ENCODE measurements at regions not wholly inside any gene's neighbourhood (a gene's known extent, or its start where the extent isn't known, plus 50 kb on each side); places are given as distances from the start of the nearest gene placed in this dataset.

- peaks cover 8% of the 10 kb centered on the region for H3K27me3 Mint-ChIP-seq (ENCODE audit: insufficient read depth, low read depth, poor library complexity)
- H3K4me3 Mint-ChIP-seq: no peak overlapping the region
- H3K4me1 ChIP-seq (ENCODE audit: insufficient read depth): no peaks in the 10 kb centered on the region
- H4K20me1 ChIP-seq (replicated peaks; ENCODE audit: insufficient read depth): no peaks in the 10 kb centered on the region
- DNase-seq (ENCODE audit: low spot score) (no peak), ATAC-seq (no peak)
- no peak overlapping the region for H3K4me2 ChIP-seq
- no peak overlapping the region for H3K4me3 ChIP-seq
- H3K9me2 ChIP-seq (ENCODE audit: insufficient read depth): no peaks in the 10 kb centered on the region
- H3K27ac ChIP-seq (ENCODE audit: low read depth): no peak overlapping the region
- H3K79me2 ChIP-seq (replicated peaks; ENCODE audit: insufficient read depth): no peaks in the 10 kb centered on the region
- H3K4me1 Mint-ChIP-seq: peaks cover 7% of the 10 kb centered on the region
- H3K9me3 Mint-ChIP-seq: peaks cover 4% of the 10 kb centered on the region; the same call in 2 of the 3 replicates
- no peaks in the 10 kb centered on the region for H3K36me3 Mint-ChIP-seq (ENCODE audit: low read depth)
- no peak overlapping the region for H2AFZ ChIP-seq
- H3K27me3 ChIP-seq (ENCODE audit: insufficient read depth): no peaks in the 10 kb centered on the region
- H3F3A ChIP-seq (replicated peaks; ENCODE audit: low read depth): no peaks in the 10 kb centered on the region
- TF ChIP-seq CTCF (conservative IDR thresholded peaks at IDR 0.05; ENCODE audit: low read depth in 2 of 2): no peak
- no peak for TF ChIP-seq ZNF331 (CRISPR knock-in tag; IDR thresholded peaks at IDR 0.05; ENCODE audit: low read depth)
- no peak for TF ChIP-seq NANOG (IDR thresholded peaks at IDR 0.05; ENCODE audit: borderline replicate concordance)
- TF ChIP-seq ZNF114 (CRISPR knock-in tag; IDR thresholded peaks at IDR 0.05): no peak
- TF ChIP-seq ZNF462 (CRISPR knock-in tag; IDR thresholded peaks at IDR 0.05): no peak
- no peak for TF ChIP-seq POLR2AphosphoS5 (IDR thresholded peaks at IDR 0.05; ENCODE audit: low read depth)
- TF ChIP-seq EZH2phosphoT487 (IDR thresholded peaks at IDR 0.05; ENCODE audit: unreplicated experiment): no peak
- TF ChIP-seq CREB1 (CRISPR knock-in tag; IDR thresholded peaks at IDR 0.05; ENCODE audit: low read depth): no peak
- no peak for TF ChIP-seq EZH2 (IDR thresholded peaks at IDR 0.05; ENCODE audit: low read depth, unreplicated experiment)
- TF ChIP-seq REST (IDR thresholded peaks at IDR 0.05; ENCODE audit: unreplicated experiment): no peak
- TF ChIP-seq JUNB (IDR thresholded peaks at IDR 0.05; ENCODE audit: unreplicated experiment): no peak
- no peak for TF ChIP-seq STAT1 (IDR thresholded peaks at IDR 0.05; ENCODE audit: unreplicated experiment)
- no peak for TF ChIP-seq ETS1 (IDR thresholded peaks at IDR 0.05)
- H3K27ac Mint-ChIP-seq: no peak overlapping the region
- H3K36me3 ChIP-seq (ENCODE audit: insufficient read depth): no peaks in the 10 kb centered on the region
These were observed 497.1 kb downstream of the BRD1 start for GRCh38 chr22:49330421-49331222.

All from GM23338 (cell line).